DMS 273 treated with DMSO at 0.1 percent for 48 hours (cell line): ENCODE measurements at regions not wholly inside any gene's neighbourhood (a gene's known extent, or its start where the extent isn't known, plus 50 kb on each side); places are given as distances from the start of the nearest gene placed in this dataset.

Source experiments
- DNase-seq: peaks from one replicate; lab custom pipeline; 2025; lab: John Stamatoyannopoulos, UW

- no peak for DNase-seq
These were observed 70.4 kb downstream of the RCN1 start for GRCh38 chr11:32161293-32161692.

- no peak for DNase-seq
These were observed 71.5 kb downstream of the RCN1 start for GRCh38 chr11:32162351-32162750.

- no peak for DNase-seq
These were observed 72.0 kb downstream of the RCN1 start for GRCh38 chr11:32162906-32163305.

- DNase-seq = no peak
These were observed 72.7 kb downstream of the RCN1 start for GRCh38 chr11:32163557-32163956.

- DNase-seq = no peak
These were observed 74.0 kb downstream of the RCN1 start for GRCh38 chr11:32164836-32165235.

GRCh38 chr11:32168924-32169323 is 78.0 kb downstream of the RCN1 start:
- no peak for DNase-seq

GRCh38 chr11:32171445-32171844 is 80.6 kb downstream of the RCN1 start:
- no peak for DNase-seq

GRCh38 chr11:32172041-32172847 is 81.4 kb downstream of the RCN1 start:
- DNase-seq = no peak

GRCh38 chr11:32172848-32173834 is 82.3 kb downstream of the RCN1 start:
- no peak for DNase-seq

- DNase-seq = no peak
These were observed 83.1 kb downstream of the RCN1 start for GRCh38 chr11:32173977-32174376.

- DNase-seq = peak; percentile 66
These were observed 85.5 kb downstream of the RCN1 start for GRCh38 chr11:32176223-32176934.

GRCh38 chr11:32178692-32179091 is 87.8 kb downstream of the RCN1 start:
- no peak for DNase-seq

GRCh38 chr11:32183512-32183911 is 92.6 kb downstream of the RCN1 start:
- DNase-seq = no peak

- no peak for DNase-seq
These were observed 93.3 kb downstream of the RCN1 start for GRCh38 chr11:32184041-32184722.

GRCh38 chr11:32184723-32185376 is 94.0 kb downstream of the RCN1 start:
- no peak for DNase-seq

- DNase-seq = no peak
These were observed 95.2 kb downstream of the RCN1 start for GRCh38 chr11:32186118-32186517.

GRCh38 chr11:32187111-32187510 is 96.2 kb downstream of the RCN1 start:
- DNase-seq = no peak

GRCh38 chr11:32188785-32189184 is 97.9 kb downstream of the RCN1 start:
- no peak for DNase-seq

- no peak for DNase-seq
These were observed 105.3 kb downstream of the RCN1 start for GRCh38 chr11:32196137-32196536.

GRCh38 chr11:32198053-32198452 is 107.2 kb downstream of the RCN1 start:
- DNase-seq = no peak
